H9 (cell line): ENCODE measurements at regions not wholly inside any gene's neighbourhood (a gene's known extent, or its start where the extent isn't known, plus 50 kb on each side); places are given as distances from the start of the nearest gene placed in this dataset.

Experiments used
- DNase-seq: peaks from one replicate; pipeline ENCODE4 v3.0.0-alpha.2; 2017
- H2AFZ ChIP-seq: one replicate; pipeline ENCODE4 v1.6.1; 2013; ENCODE audit warnings: mild to moderate bottlenecking, low read length, control low read depth, moderate library complexity
- H2AK5ac ChIP-seq: 2 replicates; pipeline ENCODE4 v1.6.1; 2013; ENCODE audit warnings: low read length, control low read depth, mixed read lengths; ENCODE audit not compliant: insufficient read length
- H2BK120ac ChIP-seq: one replicate; pipeline ENCODE4 v1.6.1; 2013; ENCODE audit warnings: low read depth, mild to moderate bottlenecking, low read length, control low read depth, inconsistent platforms; ENCODE audit not compliant: poor library complexity, severe bottlenecking
- H2BK12ac ChIP-seq: 2 replicates; pipeline ENCODE4 v1.6.1; 2013; ENCODE audit warnings: low read length, control low read depth, mixed read lengths, low read depth; ENCODE audit not compliant: insufficient read length
- H2BK15ac ChIP-seq: 2 replicates; pipeline ENCODE4 v1.6.1; 2013; ENCODE audit warnings: low read depth, low read length, control low read depth
- H2BK20ac ChIP-seq: one replicate; pipeline ENCODE4 v1.6.1; 2013; ENCODE audit warnings: low read depth, mild to moderate bottlenecking, low read length, control low read depth, inconsistent platforms; ENCODE audit not compliant: poor library complexity, severe bottlenecking
- H2BK5ac ChIP-seq: 2 replicates; pipeline ENCODE4 v1.6.1; 2013; ENCODE audit warnings: low read length, control low read depth, mixed read lengths; ENCODE audit not compliant: insufficient read length
- H3K14ac ChIP-seq: 2 replicates; pipeline ENCODE4 v1.6.1; 2013; ENCODE audit warnings: low read length, control low read depth; ENCODE audit not compliant: insufficient read depth
- H3K18ac ChIP-seq: 2 replicates; pipeline ENCODE4 v1.6.1; 2013; ENCODE audit warnings: low read depth, mild to moderate bottlenecking, mixed read lengths, low read length, control low read depth; ENCODE audit not compliant: insufficient read length
- H3K23ac ChIP-seq: 2 replicates; pipeline ENCODE4 v1.6.1; 2013; ENCODE audit warnings: low read length, control low read depth, mixed read lengths, low read depth; ENCODE audit not compliant: insufficient read length
- H3K23me2 ChIP-seq: 2 replicates; pipeline ENCODE4 v1.6.1; 2013; ENCODE audit warnings: low read depth, mild to moderate bottlenecking, mixed read lengths, low read length, control low read depth; ENCODE audit not compliant: insufficient read length, poor library complexity, severe bottlenecking
- H3K27ac ChIP-seq: 2 replicates; pipeline ENCODE4 v1.5.1; 2013; ENCODE audit warnings: low read length, control low read depth, mixed read lengths, low read depth; ENCODE audit not compliant: insufficient read length
- H3K27me3 ChIP-seq: 2 replicates; pipeline ENCODE4 v1.6.1; 2013; ENCODE audit warnings: low read length, control low read depth, inconsistent platforms; ENCODE audit not compliant: insufficient read depth
- H3K4ac ChIP-seq: 2 replicates; pipeline ENCODE4 v1.6.1; 2013; ENCODE audit warnings: low read depth, mild to moderate bottlenecking, control low read depth, inconsistent platforms, low read length, moderate library complexity
- H3K4me1 ChIP-seq: 2 replicates; pipeline ENCODE4 v1.6.1; 2013; ENCODE audit warnings: low read length, control low read depth, inconsistent platforms; ENCODE audit not compliant: insufficient read depth
- H3K4me2 ChIP-seq: 2 replicates; pipeline ENCODE4 v1.6.1; 2013; ENCODE audit warnings: low read length, control low read depth, mixed read lengths; ENCODE audit not compliant: insufficient read length, insufficient read depth
- H3K56ac ChIP-seq: 2 replicates; pipeline ENCODE4 v1.6.1; 2013; ENCODE audit warnings: low read depth, mild to moderate bottlenecking, mixed read lengths, low read length, control low read depth; ENCODE audit not compliant: insufficient read length
- H3K79me1 ChIP-seq: 2 replicates; pipeline ENCODE4 v1.6.1; 2013; ENCODE audit warnings: low read depth, mild to moderate bottlenecking, moderate library complexity, low read length, control low read depth, inconsistent platforms; ENCODE audit not compliant: insufficient read depth, poor library complexity, severe bottlenecking
- H3K79me2 ChIP-seq: 2 replicates; pipeline ENCODE4 v1.6.1; 2013; ENCODE audit warnings: low read length, control low read depth, inconsistent platforms; ENCODE audit not compliant: insufficient read depth
- H3K9ac ChIP-seq: 2 replicates; pipeline ENCODE4 v1.6.1; 2013; ENCODE audit warnings: low read length, control low read depth, mixed read lengths; ENCODE audit not compliant: insufficient read length; ENCODE audit errors: extremely low read depth
- H3K9me3 ChIP-seq: one replicate; pipeline ENCODE4 v1.6.1; 2013; ENCODE audit warnings: low read depth, low read length, inconsistent platforms; ENCODE audit not compliant: control insufficient read depth
- H3T11ph ChIP-seq: one replicate; pipeline ENCODE4 v1.6.1; 2013; ENCODE audit warnings: mild to moderate bottlenecking, low read length, control low read depth, inconsistent platforms
- H4K20me1 ChIP-seq: one replicate; pipeline ENCODE4 v1.6.1; 2013; ENCODE audit not compliant: control insufficient read depth, insufficient read length, insufficient read depth
- H4K5ac ChIP-seq: 2 replicates; pipeline ENCODE4 v1.6.1; 2013; ENCODE audit warnings: low read depth, mild to moderate bottlenecking, mixed read lengths, low read length, control low read depth; ENCODE audit not compliant: insufficient read length
- H4K8ac ChIP-seq: replicated peaks from 2 replicates; pipeline ENCODE4 v1.6.1; 2013; ENCODE audit warnings: low read length, control low read depth, mixed read lengths, low read depth; ENCODE audit not compliant: insufficient read length
- H4K91ac ChIP-seq: 2 replicates; pipeline ENCODE4 v1.6.1; 2013; ENCODE audit warnings: low read depth, mild to moderate bottlenecking, moderate library complexity, mixed read lengths, low read length, control low read depth; ENCODE audit not compliant: insufficient read length
- H3K27ac Mint-ChIP-seq, 3 experiments: 2 replicates in 2 of 3; 3 replicates in 1 of 3; pipeline ENCODE4 v1.8.0; 2020 to 2021; ENCODE audit warnings: mixed read lengths in 3 of 3, mild to moderate bottlenecking in 1 of 3, moderate library complexity in 1 of 3
- H3K27me3 Mint-ChIP-seq: 2 replicates; pipeline ENCODE4 v1.8.0; 2021; ENCODE audit warnings: low read depth, mild to moderate bottlenecking, moderate library complexity, mixed read lengths
- H3K36me3 Mint-ChIP-seq, 3 experiments: 2 replicates in 2 of 3; 3 replicates in 1 of 3; pipeline ENCODE4 v1.8.0; 2020 to 2021; ENCODE audit warnings: low read depth in 3 of 3, mixed read lengths in 3 of 3; ENCODE audit not compliant: insufficient read depth in 1 of 3
- H3K4me1 Mint-ChIP-seq, 2 experiments: 2 replicates each; pipeline ENCODE4 v1.8.0; 2020; ENCODE audit warnings: mixed read lengths in 2 of 2
- H3K4me3 Mint-ChIP-seq, 2 experiments: 2 replicates in 1 of 2; 3 replicates in 1 of 2; pipeline ENCODE4 v1.8.0; 2020 to 2021; ENCODE audit warnings: mild to moderate bottlenecking in 2 of 2, mixed read lengths in 2 of 2, moderate library complexity in 1 of 2
- H3K9me3 Mint-ChIP-seq, 2 experiments: 2 replicates in 1 of 2; 3 replicates in 1 of 2; pipeline ENCODE4 v1.8.0; 2020; ENCODE audit warnings: mild to moderate bottlenecking in 2 of 2, mixed read lengths in 2 of 2, moderate library complexity in 1 of 2
- CTCF ChIP-seq: fragments of 200-600 bp; sonication (generic); conservative IDR thresholded peaks from 3 replicates; pipeline ENCODE4 v1.8.0; 2021; ENCODE audit warnings: antibody characterized with exemption, mild to moderate bottlenecking
- WGBS: extraction: QIAGEN DNeasy Blood & Tissue Kit; methylation state at CpG from one replicate; pipeline ENCODE4 v1.1.7; 2013; ENCODE audit warnings: missing lambda C conversion rate, low lambda C conversion rate, mixed read lengths; ENCODE audit not compliant: insufficient read length; ENCODE audit errors: extremely low coverage; 5-methylcytosine and 5-hydroxymethylcytosine counted together

GRCh38 chr5:2960294-2960693 lies 208.8 kb upstream of the IRX2 start:
- no peaks in the 10 kb centered on the region for H3K79me1 ChIP-seq
- no peaks in the 10 kb centered on the region for H3K79me2 ChIP-seq
- H3K4me3 Mint-ChIP-seq = no peak overlapping the region
- H3K4me1 Mint-ChIP-seq = no peaks in the 10 kb centered on the region
- H3K9me3 Mint-ChIP-seq = peaks cover 10 to 11% of the 10 kb centered on the region in 2 experiments; a peak in 4 of 5 replicates
- no peaks in the 10 kb centered on the region for H3K27me3 ChIP-seq
- H3K9ac ChIP-seq = no peak overlapping the region
- no peak overlapping the region for H2BK12ac ChIP-seq
- H2BK20ac ChIP-seq = no peak overlapping the region
- H2AK5ac ChIP-seq = no peak overlapping the region
- peaks cover 0 to 18% (median 5%) of the 10 kb centered on the region in 3 experiments; a peak in 4 of 7 replicates for H3K36me3 Mint-ChIP-seq
- no peaks in the 10 kb centered on the region for H3K23me2 ChIP-seq
- no peaks in the 10 kb centered on the region for H3K27me3 Mint-ChIP-seq
- no peak for TF ChIP-seq CTCF
- no peak overlapping the region for H2BK15ac ChIP-seq
- H3K14ac ChIP-seq = no peak overlapping the region
- H2BK120ac ChIP-seq = no peak overlapping the region
- no peak for DNase-seq
- no peak overlapping the region for H3K4ac ChIP-seq
- WGBS = no CpG with 5 or more reads among the region's 2 CpGs
- H4K8ac ChIP-seq = no peak overlapping the region
- H3K4me2 ChIP-seq = no peak overlapping the region
- H3K27ac ChIP-seq = no peak overlapping the region
- no peaks in the 10 kb centered on the region for H4K20me1 ChIP-seq
- H2BK5ac ChIP-seq = no peak overlapping the region
- no peaks in the 10 kb centered on the region for H3K4me1 ChIP-seq
- H3K56ac ChIP-seq = no peak overlapping the region
- no peak overlapping the region for H3T11ph ChIP-seq
- no peaks in the 10 kb centered on the region for H3K9me3 ChIP-seq
- H3K23ac ChIP-seq = no peak overlapping the region
- H4K91ac ChIP-seq = no peak overlapping the region
- no peak overlapping the region for H2AFZ ChIP-seq
- no peak overlapping the region for H3K18ac ChIP-seq
- no peak overlapping the region for H3K27ac Mint-ChIP-seq
- no peak overlapping the region for H4K5ac ChIP-seq
